K562 (cell line): ENCODE measurements at regions not wholly inside any gene's neighbourhood (a gene's known extent, or its start where the extent isn't known, plus 50 kb on each side); places are given as distances from the start of the nearest gene placed in this dataset.

Experiments
- ATAC-seq: fragments of 200-7000 bp; cut with Tn5 transposase; 3 replicates; pipeline ENCODE4 v1.9.1; 2020; ENCODE audit warnings: moderate library complexity
- BruUV-seq: library from RNA; stranded (reverse); fragments of 400-500 nt; replicated peaks from 2 replicates; lab custom pipeline; 2021; lab: Mats Ljungman, UMichigan
- CTCF ChIA-PET: fragments of 300-600 bp; formaldehyde crosslinking; extraction: SDS; loops from one replicate; lab custom pipeline; 2021; ENCODE audit warnings: low intra/inter-chr PET ratio; lab: Yijun Ruan, JAX
- POLR2A ChIA-PET: fragments of 300-600, 350-650 bp; sonication (Branson Sonifier 250); formaldehyde crosslinking; extraction: SDS; loops from one replicate; lab custom pipeline; 2021; ENCODE audit warnings: antibody characterized with exemption, inconsistent platforms; lab: Yijun Ruan, JAX
- DNase-seq, 4 experiments: peaks; one replicate each; pipeline versions ENCODE4 v3.0.0 to v3.0.0-alpha.2; 2011 to 2018; ENCODE audit warnings: low spot score in 3 of 4, mixed read lengths in 3 of 4; ENCODE audit errors: extremely low read depth in 1 of 4
- FAIRE-seq: peaks from 2 replicates; lab custom pipeline; 2011; peaks lifted over from hg19 to GRCh38; lab: Jason Lieb, UNC
- H2AFZ ChIP-seq: 2 replicates; pipeline ENCODE4 v1.6.0; 2011; ENCODE audit warnings: low read depth, low read length, control low read depth, inconsistent platforms
- H3K27ac ChIP-seq: fragments of 200-600 bp; 3 replicates; pipeline ENCODE4 v1.8.0; 2011; ENCODE audit warnings: low read depth, mild to moderate bottlenecking, control low read depth, inconsistent platforms, low read length, moderate library complexity, mixed read lengths; ENCODE audit errors: extremely low read depth
- H3K27me3 ChIP-seq, 2 experiments: fragments of 300-600 bp in 1 of 2; 2 replicates in 1 of 2; 3 replicates in 1 of 2; pipeline versions ENCODE4 v1.6.0 to v1.8.0; 2011; ENCODE audit warnings: inconsistent platforms in 2 of 2, low read length in 2 of 2, mild to moderate bottlenecking in 1 of 2, mixed read lengths in 1 of 2, moderate library complexity in 1 of 2; ENCODE audit not compliant: control insufficient read depth in 2 of 2, insufficient read depth in 2 of 2
- H3K36me3 ChIP-seq: fragments of 300-600 bp; 3 replicates; pipeline ENCODE4 v1.8.0; 2011; ENCODE audit warnings: mild to moderate bottlenecking, low read length, inconsistent platforms; ENCODE audit not compliant: control insufficient read depth, insufficient read depth
- H3K4me1 ChIP-seq, 2 experiments: fragments of 200-600 bp in 1 of 2; replicated peaks in 1 of 2; 2 replicates in 1 of 2; 3 replicates in 1 of 2; pipeline versions ENCODE4 v1.5.1 to v1.8.0; 2011; ENCODE audit warnings: inconsistent platforms in 2 of 2, low read length in 2 of 2, mild to moderate bottlenecking in 1 of 2, mixed read lengths in 1 of 2, moderate library complexity in 1 of 2; ENCODE audit not compliant: control insufficient read depth in 2 of 2, insufficient read depth in 2 of 2
- H3K4me2 ChIP-seq: 2 replicates; pipeline ENCODE4 v1.6.1; 2011; ENCODE audit warnings: low read length, control low read depth, inconsistent platforms, mixed read lengths; ENCODE audit not compliant: insufficient read depth
- H3K4me3 ChIP-seq: fragments of 200-600 bp; sonication (generic), shearing (Covaris generic); 2 replicates; pipeline ENCODE4 v1.5.1; 2016; ENCODE audit warnings: control low read depth, inconsistent platforms
- H3K79me2 ChIP-seq: fragments of 200-600 bp; 3 replicates; pipeline ENCODE4 v1.8.0; 2011; ENCODE audit warnings: low read length, inconsistent platforms; ENCODE audit not compliant: control insufficient read depth, insufficient read depth
- H3K9ac ChIP-seq, 2 experiments: 2 replicates each; pipeline versions ENCODE4 v1.6.0 to v1.6.1; 2011; ENCODE audit warnings: low read depth in 2 of 2, low read length in 2 of 2, control low read depth in 1 of 2, inconsistent platforms in 1 of 2, mild to moderate bottlenecking in 1 of 2, mixed read lengths in 1 of 2; ENCODE audit not compliant: insufficient read depth in 1 of 2
- H3K9me1 ChIP-seq: one replicate; pipeline ENCODE4 v1.6.0; 2011; ENCODE audit warnings: inconsistent platforms, mild to moderate bottlenecking, low read length, moderate library complexity; ENCODE audit not compliant: control insufficient read depth, insufficient read depth
- H3K9me3 ChIP-seq: replicated peaks from 2 replicates; pipeline ENCODE4 v1.5.1; 2011; ENCODE audit warnings: low read depth, low read length, inconsistent platforms; ENCODE audit not compliant: control insufficient read depth, insufficient read depth
- H4K20me1 ChIP-seq: replicated peaks from 2 replicates; pipeline ENCODE4 v1.6.1; 2011; ENCODE audit warnings: low read length, inconsistent platforms, mixed read lengths; ENCODE audit not compliant: control insufficient read depth, insufficient read depth
- CBX5 ChIP-seq: IDR thresholded peaks from 2 replicates; pipeline ENCODE4 v1.6.1; 2014; ENCODE audit warnings: low read depth, borderline replicate concordance
- ETS2 ChIP-seq: IDR thresholded peaks from 2 replicates; pipeline ENCODE4 v1.6.1; 2016; ENCODE audit warnings: borderline replicate concordance, missing genetic modification characterization, mild to moderate bottlenecking, moderate library complexity, missing compliant biosample characterization; ENCODE audit not compliant: poor library complexity, severe bottlenecking
- NFYB ChIP-seq: IDR thresholded peaks from 2 replicates; pipeline ENCODE4 v1.6.1; 2011; ENCODE audit warnings: mild to moderate bottlenecking, moderate library complexity; ENCODE audit not compliant: insufficient read length; ENCODE audit errors: extremely low read depth
- POLR2AphosphoS2 ChIP-seq: IDR thresholded peaks from 2 replicates; pipeline ENCODE4 v1.6.1; 2012; ENCODE audit warnings: low read length, improper control_type of control experiment
- RFX7 ChIP-seq: fragments of 250-450 bp; sonication (Bioruptor Pico); IDR thresholded peaks from 2 replicates; pipeline ENCODE4 v1.5.1; 2021; ENCODE audit warnings: mild to moderate bottlenecking
- SIN3B ChIP-seq: fragments of 450-650 bp; IDR thresholded peaks from 2 replicates; pipeline ENCODE4 v1.6.1; 2017; ENCODE audit warnings: low read depth, mild to moderate bottlenecking, moderate library complexity
- ZHX1 ChIP-seq: fragments of 150-350 bp; conservative IDR thresholded peaks from 2 replicates; pipeline ENCODE4 v1.6.1; 2014; ENCODE audit warnings: low read length
- ZNF589 ChIP-seq: fragments of 200-800 bp; sonication (Bioruptor generic); IDR thresholded peaks from 2 replicates; pipeline ENCODE4 v1.6.1; 2016; ENCODE audit warnings: low read depth, missing genetic modification characterization, missing compliant biosample characterization
- WGBS: fragments of 100-300 bp; shearing (Covaris generic); methylation state at CpG from one replicate; pipeline ENCODE4 v1.1.6; 2016; ENCODE audit warnings: low coverage, mixed read lengths; ENCODE audit not compliant: insufficient coverage; ENCODE audit errors: missing lambda C conversion rate; 5-methylcytosine and 5-hydroxymethylcytosine counted together
- in situ Hi-C: fragments of 300-500 bp; cut with MboI; formaldehyde crosslinking; loops from 4 replicates; pipeline ENCODE4 v1.15.0; 2018; ENCODE audit warnings: inconsistent platforms, mixed read lengths
- intact Hi-C: fragments of 100-400 bp; cut with micrococcal nuclease; formaldehyde crosslinking; loops from 2 replicates; pipeline ENCODE4 v1.14.2; 2022
- TF ChIP-seq, protein P1 (sequence below), 2 experiments: IDR thresholded peaks; 2 replicates each; pipeline ENCODE4 v1.6.1; 2012; ENCODE audit warnings: improper control_type of control experiment in 2 of 2, low read depth in 2 of 2, low read length in 2 of 2, borderline replicate concordance in 1 of 2
- TF ChIP-seq, protein P2 (sequence below): fragments of 250-450 bp; sonication (Bioruptor Pico); IDR thresholded peaks from 2 replicates; pipeline ENCODE4 v1.4.0; 2020
- TF ChIP-seq, protein P3 (sequence below), 3 experiments: IDR thresholded peaks in 2 of 3; conservative IDR thresholded peaks in 1 of 3; 2 replicates each; pipeline ENCODE4 v1.5.1; 2011 to 2012; ENCODE audit warnings: low read length in 3 of 3, mild to moderate bottlenecking in 3 of 3, control low read depth in 2 of 3, improper control_type of control experiment in 1 of 3, inconsistent platforms in 1 of 3, low read depth in 1 of 3, mixed read lengths in 1 of 3, moderate library complexity in 1 of 3; ENCODE audit not compliant: insufficient read depth in 2 of 3

DNA sequence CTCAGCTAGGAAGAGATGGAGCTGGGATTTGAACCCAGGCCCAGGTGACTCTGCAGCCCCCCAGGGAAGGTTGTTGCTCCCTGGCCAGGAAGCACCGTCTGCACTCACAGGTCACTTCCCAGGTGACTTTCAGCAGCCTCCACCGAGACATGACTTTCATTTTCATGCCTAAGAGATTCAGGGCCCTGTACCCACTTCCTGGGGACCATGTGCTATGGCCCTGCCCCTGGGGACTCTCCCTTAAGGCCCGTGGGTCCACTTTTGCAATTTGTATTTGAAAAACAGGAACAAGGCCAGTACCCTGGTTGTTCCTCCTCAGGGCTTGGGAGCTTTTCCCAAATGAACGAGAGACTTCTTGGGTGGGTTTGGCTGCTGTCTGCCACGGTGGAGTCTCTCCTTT, 191.0 kb downstream of the IRF8 start:
- DNase-seq (no peak), FAIRE-seq (no peak), ATAC-seq (no peak)
- ChIA-PET CTCF (interaction anchor here (0.6 kb wide), 1 partner anchor 10 kb away, joined by 3 read pairs; no protein-coding TSS in a partner anchor), POLR2A (interaction anchor here (0.5 to 1.0 kb wide), 2 partner anchors 10 to 11 kb away, joined by 3 to 4 read pairs; no protein-coding TSS in a partner anchor)
- no peak overlapping the region for H3K27ac ChIP-seq
- peaks cover 9 to 51% of the 10 kb centered on the region in 2 experiments; a peak in 3 of 5 replicates for H3K27me3 ChIP-seq
- no peak overlapping the region for H3K9ac ChIP-seq
- no TSS peak for BruUV-seq
- no peaks in the 10 kb centered on the region for H3K4me1 ChIP-seq
- no peaks in the 10 kb centered on the region for H3K9me1 ChIP-seq
- H3K4me3 ChIP-seq, result no peak overlapping the region
- intact Hi-C loops (no loop called here), in situ Hi-C loops (no loop called here)
- H3K4me2 ChIP-seq, result no peak overlapping the region
- H3K79me2 ChIP-seq, result no peaks in the 10 kb centered on the region
- H2AFZ ChIP-seq, result no peak overlapping the region
- no peaks in the 10 kb centered on the region for H3K9me3 ChIP-seq
- no peaks in the 10 kb centered on the region for H3K36me3 ChIP-seq
- WGBS, result 1% methylated on average over 5 of the region's 5 CpGs
- no peaks in the 10 kb centered on the region; the same call in 1 of the 2 replicates for H4K20me1 ChIP-seq
- no peak for TF ChIP-seq SIN3B
- no peak for TF ChIP-seq ZHX1
- no peak for TF ChIP-seq CBX5
- TF ChIP-seq NFYB, result no peak
- no peak for TF ChIP-seq RFX7
- no peak for TF ChIP-seq ETS2 (tag)
- TF ChIP-seq POLR2AphosphoS2, result no peak
- TF ChIP-seq, protein P1, sequence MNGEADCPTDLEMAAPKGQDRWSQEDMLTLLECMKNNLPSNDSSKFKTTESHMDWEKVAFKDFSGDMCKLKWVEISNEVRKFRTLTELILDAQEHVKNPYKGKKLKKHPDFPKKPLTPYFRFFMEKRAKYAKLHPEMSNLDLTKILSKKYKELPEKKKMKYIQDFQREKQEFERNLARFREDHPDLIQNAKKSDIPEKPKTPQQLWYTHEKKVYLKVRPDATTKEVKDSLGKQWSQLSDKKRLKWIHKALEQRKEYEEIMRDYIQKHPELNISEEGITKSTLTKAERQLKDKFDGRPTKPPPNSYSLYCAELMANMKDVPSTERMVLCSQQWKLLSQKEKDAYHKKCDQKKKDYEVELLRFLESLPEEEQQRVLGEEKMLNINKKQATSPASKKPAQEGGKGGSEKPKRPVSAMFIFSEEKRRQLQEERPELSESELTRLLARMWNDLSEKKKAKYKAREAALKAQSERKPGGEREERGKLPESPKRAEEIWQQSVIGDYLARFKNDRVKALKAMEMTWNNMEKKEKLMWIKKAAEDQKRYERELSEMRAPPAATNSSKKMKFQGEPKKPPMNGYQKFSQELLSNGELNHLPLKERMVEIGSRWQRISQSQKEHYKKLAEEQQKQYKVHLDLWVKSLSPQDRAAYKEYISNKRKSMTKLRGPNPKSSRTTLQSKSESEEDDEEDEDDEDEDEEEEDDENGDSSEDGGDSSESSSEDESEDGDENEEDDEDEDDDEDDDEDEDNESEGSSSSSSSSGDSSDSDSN (IDR thresholded peaks at IDR 0.05; ENCODE audit: borderline replicate concordance in 1 of 2, low read depth in 2 of 2, low read length in 2 of 2), result no peak
- TF ChIP-seq, protein P2, sequence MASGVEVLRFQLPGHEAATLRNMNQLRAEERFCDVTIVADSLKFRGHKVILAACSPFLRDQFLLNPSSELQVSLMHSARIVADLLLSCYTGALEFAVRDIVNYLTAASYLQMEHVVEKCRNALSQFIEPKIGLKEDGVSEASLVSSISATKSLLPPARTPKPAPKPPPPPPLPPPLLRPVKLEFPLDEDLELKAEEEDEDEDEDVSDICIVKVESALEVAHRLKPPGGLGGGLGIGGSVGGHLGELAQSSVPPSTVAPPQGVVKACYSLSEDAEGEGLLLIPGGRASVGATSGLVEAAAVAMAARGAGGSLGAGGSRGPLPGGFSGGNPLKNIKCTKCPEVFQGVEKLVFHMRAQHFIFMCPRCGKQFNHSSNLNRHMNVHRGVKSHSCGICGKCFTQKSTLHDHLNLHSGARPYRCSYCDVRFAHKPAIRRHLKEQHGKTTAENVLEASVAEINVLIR (CRISPR knock-in tag), result no peak
- no peak for TF ChIP-seq ZNF589
- TF ChIP-seq, protein P3, sequence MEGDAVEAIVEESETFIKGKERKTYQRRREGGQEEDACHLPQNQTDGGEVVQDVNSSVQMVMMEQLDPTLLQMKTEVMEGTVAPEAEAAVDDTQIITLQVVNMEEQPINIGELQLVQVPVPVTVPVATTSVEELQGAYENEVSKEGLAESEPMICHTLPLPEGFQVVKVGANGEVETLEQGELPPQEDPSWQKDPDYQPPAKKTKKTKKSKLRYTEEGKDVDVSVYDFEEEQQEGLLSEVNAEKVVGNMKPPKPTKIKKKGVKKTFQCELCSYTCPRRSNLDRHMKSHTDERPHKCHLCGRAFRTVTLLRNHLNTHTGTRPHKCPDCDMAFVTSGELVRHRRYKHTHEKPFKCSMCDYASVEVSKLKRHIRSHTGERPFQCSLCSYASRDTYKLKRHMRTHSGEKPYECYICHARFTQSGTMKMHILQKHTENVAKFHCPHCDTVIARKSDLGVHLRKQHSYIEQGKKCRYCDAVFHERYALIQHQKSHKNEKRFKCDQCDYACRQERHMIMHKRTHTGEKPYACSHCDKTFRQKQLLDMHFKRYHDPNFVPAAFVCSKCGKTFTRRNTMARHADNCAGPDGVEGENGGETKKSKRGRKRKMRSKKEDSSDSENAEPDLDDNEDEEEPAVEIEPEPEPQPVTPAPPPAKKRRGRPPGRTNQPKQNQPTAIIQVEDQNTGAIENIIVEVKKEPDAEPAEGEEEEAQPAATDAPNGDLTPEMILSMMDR (IDR thresholded peaks at IDR 0.05 in 2 of 3, conservative IDR thresholded peaks at IDR 0.05 in 1 of 3; ENCODE audit: insufficient read depth in 2 of 3, low read depth in 1 of 3, low read length in 3 of 3), result no peak
